ENCODE measurements at regions not wholly inside any gene's neighbourhood (a gene's known extent, or its start where the extent isn't known, plus 50 kb on each side); places are given as distances from the start of the nearest gene placed in this dataset.
A peak's percentile ranks its signal among the peaks of the same experiment; 100 is the strongest.
"Not testable (repeated sequence)": the region's sequence is repeated elsewhere in the genome, so short reads cannot be mapped to it uniquely, and the experiment has no call there.

GRCh38 chr7:153698046-153698445 lies 354.2 kb upstream of the DPP6 start:
- DNase-seq = no peak

GRCh38 chr7:153701678-153702077 lies 350.5 kb upstream of the DPP6 start:
- DNase-seq = no peak

- DNase-seq = not testable (repeated sequence)
Measured at GRCh38 chr7:153723892-153724291, 328.3 kb upstream of the DPP6 start.

GRCh38 chr7:153731504-153731903 lies 320.7 kb upstream of the DPP6 start:
- not testable (repeated sequence) for DNase-seq

- DNase-seq = not testable (repeated sequence)
Measured at GRCh38 chr7:153743434-153743833, 308.8 kb upstream of the DPP6 start.

GRCh38 chr7:153747969-153748368 lies 304.2 kb upstream of the DPP6 start:
- not testable (repeated sequence) for DNase-seq

GRCh38 chr7:153748885-153749284 lies 303.3 kb upstream of the DPP6 start:
- not testable (repeated sequence) for DNase-seq

- DNase-seq = not testable (repeated sequence)
Measured at GRCh38 chr7:153765869-153766268, 286.3 kb upstream of the DPP6 start.

- not testable (repeated sequence) for DNase-seq
Measured at GRCh38 chr7:153766926-153767325, 285.3 kb upstream of the DPP6 start.

- DNase-seq = no peak
Measured at GRCh38 chr7:153772966-153773365, 279.2 kb upstream of the DPP6 start.

- DNase-seq = not testable (repeated sequence)
Measured at GRCh38 chr7:153776940-153777339, 275.3 kb upstream of the DPP6 start.

- peak; percentile 23 for DNase-seq
Measured at GRCh38 chr7:153797363-153797762, 254.8 kb upstream of the DPP6 start.

- no peak for DNase-seq
Measured at GRCh38 chr7:153808117-153808516, 244.1 kb upstream of the DPP6 start.

GRCh38 chr7:153829525-153829924 lies 222.7 kb upstream of the DPP6 start:
- DNase-seq = no peak

GRCh38 chr7:153832160-153832559 lies 220.0 kb upstream of the DPP6 start:
- DNase-seq = no peak

- DNase-seq = no peak
Measured at GRCh38 chr7:153835103-153835502, 217.1 kb upstream of the DPP6 start.

- DNase-seq = no peak
Measured at GRCh38 chr7:153835712-153836265, 216.4 kb upstream of the DPP6 start.

- DNase-seq = no peak
Measured at GRCh38 chr7:153838591-153838990, 213.6 kb upstream of the DPP6 start.

GRCh38 chr7:153840861-153841260 lies 211.3 kb upstream of the DPP6 start:
- no peak for DNase-seq

GRCh38 chr7:153847828-153848227 lies 204.4 kb upstream of the DPP6 start:
- DNase-seq = no peak

- DNase-seq = no peak
Measured at GRCh38 chr7:153852261-153852660, 199.9 kb upstream of the DPP6 start.

- no peak for DNase-seq
Measured at GRCh38 chr7:153858355-153858754, 193.8 kb upstream of the DPP6 start.

GRCh38 chr7:153859239-153859638 lies 193.0 kb upstream of the DPP6 start:
- no peak for DNase-seq

GRCh38 chr7:153886506-153887441 lies 165.4 kb upstream of the DPP6 start:
- no peak for DNase-seq

Data from inflammatory macrophage treated with lipopolysaccharide for 4 hours (primary cell).